CD14-positive monocyte (primary cell): ENCODE measurements at regions not wholly inside any gene's neighbourhood (a gene's known extent, or its start where the extent isn't known, plus 50 kb on each side); places are given as distances from the start of the nearest gene placed in this dataset.

Experiments used
- DNase-seq, 3 donors: peaks; one replicate each; pipeline ENCODE4 v3.0.0-alpha.2; 2011 to 2022
- H2AFZ ChIP-seq: 2 replicates; pipeline ENCODE4 v1.6.0; 2012; ENCODE audit warnings: mild to moderate bottlenecking, low read depth, low read length, inconsistent platforms; ENCODE audit not compliant: insufficient read depth, poor library complexity, severe bottlenecking
- H3K27ac ChIP-seq, 2 donors: 1 replicate in 1 of 2; 2 replicates in 1 of 2; pipeline ENCODE4 v1.5.1; 2012 to 2013; ENCODE audit warnings: low read length in 2 of 2, control low read depth in 1 of 2, inconsistent platforms in 1 of 2, low read depth in 1 of 2, mild to moderate bottlenecking in 1 of 2
- H3K27me3 ChIP-seq, 2 donors: one replicate each; pipeline versions ENCODE4 v1.6.0 to v1.6.1; 2011 to 2013; ENCODE audit warnings: low read length in 2 of 2; ENCODE audit not compliant: control insufficient read depth in 2 of 2, insufficient read depth in 2 of 2
- H3K36me3 ChIP-seq, 2 donors: replicated peaks in 1 of 2; 1 replicate in 1 of 2; 2 replicates in 1 of 2; pipeline versions ENCODE4 v1.5.1 to v1.6.1; 2012 to 2013; ENCODE audit warnings: low read length in 2 of 2, control low read depth in 1 of 2, inconsistent platforms in 1 of 2, mild to moderate bottlenecking in 1 of 2; ENCODE audit not compliant: insufficient read depth in 2 of 2, control insufficient read depth in 1 of 2
- H3K4me1 ChIP-seq, 2 donors: 1 replicate in 1 of 2; 2 replicates in 1 of 2; pipeline versions ENCODE4 v1.5.1 to v1.6.1; 2012 to 2013; ENCODE audit warnings: low read length in 2 of 2, control low read depth in 1 of 2, inconsistent platforms in 1 of 2, mild to moderate bottlenecking in 1 of 2, moderate library complexity in 1 of 2; ENCODE audit not compliant: insufficient read depth in 2 of 2, control insufficient read depth in 1 of 2
- H3K4me2 ChIP-seq: replicated peaks from 2 replicates; pipeline ENCODE3; 2012; ENCODE audit warnings: low read length, moderate library complexity, mild to moderate bottlenecking; ENCODE audit not compliant: poor library complexity, severe bottlenecking; ENCODE audit errors: extremely low read depth
- H3K4me3 ChIP-seq, 3 experiments: fragments of 200-600 bp in 1 of 3; sonication (generic) in 1 of 3; replicated peaks in 1 of 3; 1 replicate in 2 of 3; 2 replicates in 1 of 3; pipeline ENCODE4 v1.5.1; 2011 to 2013; ENCODE audit warnings: low read length in 3 of 3, mild to moderate bottlenecking in 3 of 3, control low read depth in 2 of 3, low read depth in 2 of 3, inconsistent platforms in 1 of 3, moderate library complexity in 1 of 3
- H3K79me2 ChIP-seq: 2 replicates; pipeline ENCODE4 v1.6.0; 2012; ENCODE audit warnings: mild to moderate bottlenecking, control low read depth, inconsistent platforms, low read length, moderate library complexity; ENCODE audit not compliant: insufficient read depth
- H3K9ac ChIP-seq: 2 replicates; pipeline ENCODE4 v1.6.0; 2017; ENCODE audit warnings: low read length, mild to moderate bottlenecking; ENCODE audit not compliant: insufficient read depth, poor library complexity, severe bottlenecking
- H3K9me3 ChIP-seq, 2 donors: replicated peaks in 1 of 2; 1 replicate in 1 of 2; 2 replicates in 1 of 2; pipeline versions ENCODE4 v1.5.1 to v1.6.1; 2012 to 2013; ENCODE audit warnings: low read length in 2 of 2, control low read depth in 1 of 2; ENCODE audit not compliant: control insufficient read depth in 1 of 2, insufficient read depth in 1 of 2
- H4K20me1 ChIP-seq: 2 replicates; pipeline ENCODE4 v1.6.0; 2012; ENCODE audit warnings: mild to moderate bottlenecking, low read length, control low read depth, moderate library complexity; ENCODE audit not compliant: insufficient read depth
- H3K27ac Mint-ChIP-seq, 7 donors: one replicate each; pipeline ENCODE4 v1.8.0; 2020; ENCODE audit warnings: mild to moderate bottlenecking in 7 of 7, mixed read lengths in 7 of 7, moderate library complexity in 6 of 7, inconsistent platforms in 2 of 7
- H3K27me3 Mint-ChIP-seq, 3 donors: one replicate each; pipeline ENCODE4 v1.8.0; 2021 to 2022; ENCODE audit warnings: low read depth in 3 of 3, mild to moderate bottlenecking in 3 of 3, mixed read lengths in 3 of 3, moderate library complexity in 3 of 3, inconsistent platforms in 1 of 3
- H3K36me3 Mint-ChIP-seq, 2 donors: one replicate each; pipeline ENCODE4 v1.8.0; 2020; ENCODE audit warnings: mixed read lengths in 2 of 2, inconsistent platforms in 1 of 2, mild to moderate bottlenecking in 1 of 2
- H3K4me1 Mint-ChIP-seq: one replicate; pipeline ENCODE4 v1.8.0; 2020; ENCODE audit warnings: mild to moderate bottlenecking, mixed read lengths
- H3K4me3 Mint-ChIP-seq, 2 donors: one replicate each; pipeline ENCODE4 v1.8.0; 2020; ENCODE audit warnings: mild to moderate bottlenecking in 2 of 2, mixed read lengths in 2 of 2, moderate library complexity in 1 of 2
- H3K9me3 Mint-ChIP-seq, 7 donors: one replicate each; pipeline ENCODE4 v1.8.0; 2020 to 2022; ENCODE audit warnings: mixed read lengths in 7 of 7, mild to moderate bottlenecking in 6 of 7, moderate library complexity in 6 of 7, inconsistent platforms in 2 of 7
- CTCF ChIP-seq: fragments of 200-600 bp; IDR thresholded peaks from one replicate; pipeline ENCODE4 v1.8.0; 2022; ENCODE audit warnings: antibody characterized with exemption, mild to moderate bottlenecking
- WGBS: methylation state at CpG from one replicate; pipeline ENCODE4 v1.1.5; 2013; ENCODE audit warnings: missing lambda C conversion rate; ENCODE audit not compliant: insufficient coverage; 5-methylcytosine and 5-hydroxymethylcytosine counted together
- intact Hi-C, 2 donors: fragments of 100-400 bp; cut with micrococcal nuclease; formaldehyde crosslinking; loops; one replicate each; pipeline versions ENCODE4 v1.15.0 to v1.15.1; 2023

GRCh38 chr10:9850415-9850814 lies 1167.3 kb upstream of the CELF2 start:
- no peak overlapping the region for H3K9ac ChIP-seq
- no peak overlapping the region for H3K4me3 ChIP-seq
- Mint-ChIP-seq H3K4me3 (no peak overlapping the region), H3K4me1 (no peaks in the 10 kb centered on the region), H3K9me3 (peaks cover 2 to 8% (median 5%) of the 10 kb centered on the region in 7 donors), H3K36me3 (no peaks in the 10 kb centered on the region), H3K27ac (no peak overlapping the region), H3K27me3 (no peaks in the 10 kb centered on the region)
- no peak overlapping the region for H3K4me2 ChIP-seq
- TF ChIP-seq CTCF = no peak
- no peaks in the 10 kb centered on the region for H3K36me3 ChIP-seq
- WGBS = 100% methylated on average over 1 of the region's 3 CpGs
- intact Hi-C loops = no loop called here
- peaks cover 10% of the 10 kb centered on the region in 2 donors for H3K9me3 ChIP-seq
- H4K20me1 ChIP-seq = no peaks in the 10 kb centered on the region
- H2AFZ ChIP-seq = no peak overlapping the region
- DNase-seq = no peak
- no peaks in the 10 kb centered on the region for H3K27me3 ChIP-seq
- H3K27ac ChIP-seq = no peak overlapping the region
- no peaks in the 10 kb centered on the region for H3K4me1 ChIP-seq
- no peaks in the 10 kb centered on the region for H3K79me2 ChIP-seq

GRCh38 chr10:9851808-9852207 lies 1165.9 kb upstream of the CELF2 start:
- Histone ChIP-seq H4K20me1 (no peaks in the 10 kb centered on the region), H3K9ac (no peak overlapping the region), H3K36me3 (no peaks in the 10 kb centered on the region), H3K9me3 (peaks cover 7 to 12% of the 10 kb centered on the region in 2 donors), H3K27ac (no peak overlapping the region), H3K4me2 (no peak overlapping the region), H3K27me3 (no peaks in the 10 kb centered on the region), H3K4me1 (no peaks in the 10 kb centered on the region), H3K4me3 (no peak overlapping the region), H3K79me2 (no peaks in the 10 kb centered on the region), H2AFZ (no peak overlapping the region)
- Mint-ChIP-seq H3K4me1 (no peaks in the 10 kb centered on the region), H3K27ac (no peak overlapping the region), H3K4me3 (no peak overlapping the region), H3K9me3 (peaks cover 0 to 9% (median 4%) of the 10 kb centered on the region in 7 donors), H3K27me3 (peaks cover 0 to 2% (median 0%) of the 10 kb centered on the region in 3 donors), H3K36me3 (no peaks in the 10 kb centered on the region)
- no peak for DNase-seq
- intact Hi-C loops = no loop called here
- no peak for TF ChIP-seq CTCF
